ENCODE measurements at regions not wholly inside any gene's neighbourhood (a gene's known extent, or its start where the extent isn't known, plus 50 kb on each side); places are given as distances from the start of the nearest gene placed in this dataset.

- no peaks in the 10 kb centered on the region for H3K4me1 ChIP-seq
- no peak for ATAC-seq
- no peak overlapping the region for H3K4me3 ChIP-seq
- H3K9me3 ChIP-seq, result no peaks in the 10 kb centered on the region
- no peaks in the 10 kb centered on the region for H3K36me3 ChIP-seq
- intact Hi-C loops (cut with DNase I), result no loop called here
- no peak overlapping the region for H3K27ac ChIP-seq
- H3K27me3 ChIP-seq, result peaks cover 17% of the 10 kb centered on the region
- no peak for DNase-seq
- TF ChIP-seq CTCF (IDR thresholded peaks at IDR 0.05), result no peak
These were observed 85.7 kb downstream of the IGLL5 start for GRCh38 chr22:22973336-22973735.

GRCh38 chr22:22974156-22974555 is 86.5 kb downstream of the IGLL5 start:
- H3K9me3 ChIP-seq, result no peaks in the 10 kb centered on the region
- no peaks in the 10 kb centered on the region for H3K4me1 ChIP-seq
- no peak overlapping the region for H3K4me3 ChIP-seq
- DNase-seq (no peak), ATAC-seq (no peak)
- H3K36me3 ChIP-seq, result no peaks in the 10 kb centered on the region
- no peak overlapping the region for H3K27ac ChIP-seq
- H3K27me3 ChIP-seq, result peaks cover 9% of the 10 kb centered on the region
- intact Hi-C loops (cut with DNase I), result no loop called here
- TF ChIP-seq CTCF (IDR thresholded peaks at IDR 0.05), result no peak

- Histone ChIP-seq H3K9me3 (peaks cover 4% of the 10 kb centered on the region), H3K27ac (no peak overlapping the region), H3K36me3 (no peaks in the 10 kb centered on the region), H3K4me3 (no peak overlapping the region), H3K27me3 (peaks cover 4% of the 10 kb centered on the region), H3K4me1 (no peaks in the 10 kb centered on the region)
- intact Hi-C loops (cut with DNase I), result no loop called here
- TF ChIP-seq CTCF (IDR thresholded peaks at IDR 0.05), result no peak
- no peak for ATAC-seq
- DNase-seq, result no peak
These were observed 87.4 kb downstream of the IGLL5 start for GRCh38 chr22:22974795-22975580.

- TF ChIP-seq CTCF (IDR thresholded peaks at IDR 0.05), result no peak
- Histone ChIP-seq H3K4me1 (no peaks in the 10 kb centered on the region), H3K4me3 (no peak overlapping the region), H3K36me3 (no peaks in the 10 kb centered on the region), H3K27ac (no peak overlapping the region), H3K9me3 (peaks cover 6% of the 10 kb centered on the region), H3K27me3 (peaks cover 3% of the 10 kb centered on the region)
- intact Hi-C loops (cut with DNase I), result no loop called here
- DNase-seq (no peak), ATAC-seq (no peak)
These were observed 88.7 kb downstream of the IGLL5 start for GRCh38 chr22:22976033-22976922.

- no peaks in the 10 kb centered on the region for H3K36me3 ChIP-seq
- H3K9me3 ChIP-seq, result peaks cover 6% of the 10 kb centered on the region
- peaks cover 4% of the 10 kb centered on the region for H3K27me3 ChIP-seq
- no peak overlapping the region for H3K4me3 ChIP-seq
- intact Hi-C loops (cut with DNase I), result no loop called here
- H3K4me1 ChIP-seq, result no peaks in the 10 kb centered on the region
- no peak overlapping the region for H3K27ac ChIP-seq
- ATAC-seq, result no peak
- TF ChIP-seq CTCF (IDR thresholded peaks at IDR 0.05), result no peak
- DNase-seq, result no peak
These were observed 90.0 kb downstream of the IGLL5 start for GRCh38 chr22:22977479-22978200.
